ENCODE measurements at regions not wholly inside any gene's neighbourhood (a gene's known extent, or its start where the extent isn't known, plus 50 kb on each side); places are given as distances from the start of the nearest gene placed in this dataset.

DNA sequence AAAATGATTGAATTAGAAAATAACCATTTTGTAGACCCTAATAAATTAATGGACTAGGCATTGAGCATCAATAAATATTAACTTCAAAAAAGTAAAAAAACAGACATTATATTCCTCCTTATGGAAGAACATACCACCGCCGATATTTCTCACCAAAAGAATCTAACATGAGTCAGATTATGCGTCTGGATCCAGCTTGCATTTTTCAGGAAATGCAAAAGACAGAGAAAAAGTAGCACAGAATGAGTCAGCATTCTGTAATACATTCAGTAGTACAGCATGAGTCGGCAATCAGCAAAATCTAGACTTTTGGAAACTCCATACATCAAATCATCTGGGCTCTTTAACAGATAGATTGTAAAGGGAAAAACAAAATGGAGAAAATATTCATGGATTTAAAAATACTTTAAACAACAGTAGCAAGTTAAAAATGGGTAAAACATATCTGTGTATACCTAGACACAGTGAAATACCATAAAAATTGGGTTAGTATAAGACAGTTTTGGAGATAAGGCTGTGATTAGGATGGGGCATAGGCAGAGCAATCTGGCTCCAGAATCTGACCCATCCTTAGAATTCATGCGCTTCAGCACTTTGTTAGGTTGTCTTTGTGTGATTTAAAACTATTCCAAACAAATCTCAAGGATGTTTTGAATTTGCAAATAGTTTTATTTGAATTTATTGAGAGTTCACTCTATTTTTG, 633.0 kb upstream of the FAM241A start:
- no peaks in the 10 kb centered on the region for H3K36me3 ChIP-seq (ENCODE audit: insufficient read depth, low read length)
- peak overlapping the region; percentile 71 for H3K27ac ChIP-seq (ENCODE audit: low read depth, low read length)
- H3K79me2 ChIP-seq (ENCODE audit: control insufficient read depth, insufficient read depth, low read length, unreplicated experiment) = no peaks in the 10 kb centered on the region
- H3K27me3 ChIP-seq (ENCODE audit: insufficient read depth, low read length) = no peaks in the 10 kb centered on the region
- H3K4me1 ChIP-seq (ENCODE audit: control insufficient read depth, insufficient read depth, low read length, unreplicated experiment) = peaks cover 19% of the 10 kb centered on the region
- H3K4me3 ChIP-seq (ENCODE audit: low read depth, low read length) = no peak overlapping the region
- H2AFZ ChIP-seq (ENCODE audit: low read length, unreplicated experiment) = peak overlapping the region; percentile 39

DNA sequence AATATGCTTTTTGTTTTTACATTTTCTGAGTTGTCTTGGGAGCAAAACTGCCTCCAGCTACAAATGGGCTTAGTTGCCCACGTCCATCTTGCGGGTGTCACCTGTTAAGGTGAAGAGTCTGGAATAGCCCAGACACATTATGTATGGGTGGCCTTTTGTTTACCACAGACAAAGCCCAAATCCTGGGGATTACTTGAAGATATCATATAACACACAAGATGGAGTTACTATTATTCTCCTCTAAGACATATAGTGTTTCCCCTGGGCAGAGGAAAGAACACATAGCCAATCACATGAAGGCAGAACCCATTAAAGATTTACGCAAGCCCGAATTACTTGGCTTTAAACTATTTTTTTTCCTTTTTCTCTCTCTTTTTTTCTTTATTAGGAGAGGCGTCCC, 625.6 kb upstream of the FAM241A start:
- Histone ChIP-seq H3K4me1 (ENCODE audit: control insufficient read depth, insufficient read depth, low read length, unreplicated experiment) (no peaks in the 10 kb centered on the region), H3K27me3 (ENCODE audit: insufficient read depth, low read length) (no peaks in the 10 kb centered on the region), H3K4me3 (ENCODE audit: low read depth, low read length) (peak overlapping the region; percentile 52), H3K36me3 (ENCODE audit: insufficient read depth, low read length) (no peaks in the 10 kb centered on the region), H2AFZ (ENCODE audit: low read length, unreplicated experiment) (peak overlapping the region; percentile 72), H3K79me2 (ENCODE audit: control insufficient read depth, insufficient read depth, low read length, unreplicated experiment) (no peaks in the 10 kb centered on the region), H3K27ac (ENCODE audit: low read depth, low read length) (no peak overlapping the region)

DNA sequence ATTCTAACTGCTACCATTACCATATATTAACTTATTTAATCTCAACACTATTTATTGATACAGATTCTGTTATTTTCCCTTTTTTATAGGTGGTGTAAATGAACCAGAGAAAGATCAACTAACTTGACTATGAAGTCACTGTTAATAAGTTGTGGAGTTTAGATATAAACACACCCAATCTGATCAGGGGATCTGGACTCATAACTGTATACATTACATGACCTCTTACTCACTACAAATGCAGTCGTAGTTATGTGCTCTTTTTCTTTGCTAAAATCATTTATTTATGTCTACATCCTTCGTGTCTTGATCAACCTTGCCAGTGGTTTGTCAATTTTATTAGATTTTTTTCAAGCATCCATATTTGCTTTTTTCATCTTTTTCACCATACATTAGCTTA, 614.8 kb upstream of the FAM241A start:
- no peak overlapping the region for H2AFZ ChIP-seq (ENCODE audit: low read length, unreplicated experiment)

DNA sequence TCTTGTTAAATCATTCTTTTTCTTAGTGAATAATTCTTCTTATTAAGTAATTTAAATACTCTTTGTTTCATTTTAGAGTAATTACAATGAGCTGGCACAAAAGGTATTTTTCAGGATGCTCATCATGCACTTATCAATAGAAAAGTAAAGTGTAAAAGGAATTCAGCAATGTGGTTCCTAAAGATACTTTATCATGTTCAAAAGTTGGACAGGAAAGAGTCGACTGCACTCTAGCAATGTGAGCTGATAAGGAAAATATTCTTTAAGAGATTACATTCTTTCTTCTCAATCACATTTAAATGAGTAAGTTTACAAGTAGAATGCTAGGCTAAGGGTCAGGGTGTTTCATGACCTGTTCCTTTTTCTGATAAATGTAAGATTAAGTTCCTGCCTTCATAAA, 609.5 kb upstream of the FAM241A start:
- no peaks in the 10 kb centered on the region for H3K27me3 ChIP-seq (ENCODE audit: insufficient read depth, low read length)
- no peaks in the 10 kb centered on the region for H3K36me3 ChIP-seq (ENCODE audit: insufficient read depth, low read length)
- no peak overlapping the region for H2AFZ ChIP-seq (ENCODE audit: low read length, unreplicated experiment)
- H3K79me2 ChIP-seq (ENCODE audit: control insufficient read depth, insufficient read depth, low read length, unreplicated experiment) = no peaks in the 10 kb centered on the region
- H3K27ac ChIP-seq (ENCODE audit: low read depth, low read length) = no peak overlapping the region
- no peaks in the 10 kb centered on the region for H3K4me1 ChIP-seq (ENCODE audit: control insufficient read depth, insufficient read depth, low read length, unreplicated experiment)
- no peak overlapping the region for H3K4me3 ChIP-seq (ENCODE audit: low read depth, low read length)

More for the DNA sequence above, 614.8 kb upstream of the FAM241A start:
- Histone ChIP-seq H3K4me3 (ENCODE audit: low read depth, low read length) (no peak overlapping the region), H3K27ac (ENCODE audit: low read depth, low read length) (no peak overlapping the region), H3K36me3 (ENCODE audit: insufficient read depth, low read length) (no peaks in the 10 kb centered on the region), H3K27me3 (ENCODE audit: insufficient read depth, low read length) (no peaks in the 10 kb centered on the region), H3K4me1 (ENCODE audit: control insufficient read depth, insufficient read depth, low read length, unreplicated experiment) (no peaks in the 10 kb centered on the region), H3K79me2 (ENCODE audit: control insufficient read depth, insufficient read depth, low read length, unreplicated experiment) (no peaks in the 10 kb centered on the region)

DNA sequence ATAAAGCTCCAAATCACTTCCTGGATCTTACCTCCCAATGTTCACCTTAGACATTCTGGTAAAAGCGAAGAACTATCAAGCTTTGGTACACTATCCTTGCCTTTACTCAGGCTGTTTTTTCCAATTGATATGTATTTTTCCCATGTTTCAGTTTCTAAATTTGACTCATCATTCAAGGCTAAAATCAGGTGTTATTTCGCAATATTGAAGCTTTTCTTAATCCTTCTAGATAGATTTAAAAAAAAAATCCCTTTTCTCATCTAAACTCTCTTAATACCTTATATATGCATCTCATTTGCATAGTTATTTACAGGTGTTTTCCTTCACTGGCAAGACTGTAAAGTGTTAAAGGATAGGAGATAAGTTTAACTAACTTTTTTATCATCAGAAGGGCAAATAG, 608.1 kb upstream of the FAM241A start:
- H3K79me2 ChIP-seq (ENCODE audit: control insufficient read depth, insufficient read depth, low read length, unreplicated experiment) = no peaks in the 10 kb centered on the region
- H3K27me3 ChIP-seq (ENCODE audit: insufficient read depth, low read length) = no peaks in the 10 kb centered on the region
- no peak overlapping the region for H3K4me3 ChIP-seq (ENCODE audit: low read depth, low read length)
- H3K36me3 ChIP-seq (ENCODE audit: insufficient read depth, low read length) = no peaks in the 10 kb centered on the region
- no peak overlapping the region for H2AFZ ChIP-seq (ENCODE audit: low read length, unreplicated experiment)
- H3K27ac ChIP-seq (ENCODE audit: low read depth, low read length) = no peak overlapping the region
- no peaks in the 10 kb centered on the region for H3K4me1 ChIP-seq (ENCODE audit: control insufficient read depth, insufficient read depth, low read length, unreplicated experiment)

DNA sequence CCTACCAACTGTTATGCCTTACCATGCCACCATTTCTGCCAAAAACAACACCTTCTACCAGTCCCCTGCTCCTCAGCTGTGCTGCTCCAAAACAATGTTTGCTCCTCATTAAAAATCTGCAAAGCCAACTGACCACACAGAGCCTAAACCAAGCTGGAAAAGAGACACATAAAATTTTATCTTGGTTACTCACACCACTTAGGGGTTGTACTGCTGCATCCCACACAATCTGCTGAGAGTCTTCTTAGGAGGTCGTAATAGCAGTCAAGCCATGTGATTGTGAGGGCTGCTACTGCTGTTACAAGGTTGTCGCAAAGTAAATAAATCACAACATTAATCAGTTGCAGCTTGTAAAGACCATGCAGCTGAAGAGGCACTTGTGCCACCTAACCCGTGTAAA, 607.4 kb upstream of the FAM241A start:
- no peaks in the 10 kb centered on the region for H3K36me3 ChIP-seq (ENCODE audit: insufficient read depth, low read length)
- no peak overlapping the region for H2AFZ ChIP-seq (ENCODE audit: low read length, unreplicated experiment)
- H3K4me3 ChIP-seq (ENCODE audit: low read depth, low read length) = no peak overlapping the region
- H3K27me3 ChIP-seq (ENCODE audit: insufficient read depth, low read length) = no peaks in the 10 kb centered on the region
- no peak overlapping the region for H3K27ac ChIP-seq (ENCODE audit: low read depth, low read length)
- H3K4me1 ChIP-seq (ENCODE audit: control insufficient read depth, insufficient read depth, low read length, unreplicated experiment) = no peaks in the 10 kb centered on the region
- H3K79me2 ChIP-seq (ENCODE audit: control insufficient read depth, insufficient read depth, low read length, unreplicated experiment) = no peaks in the 10 kb centered on the region

DNA sequence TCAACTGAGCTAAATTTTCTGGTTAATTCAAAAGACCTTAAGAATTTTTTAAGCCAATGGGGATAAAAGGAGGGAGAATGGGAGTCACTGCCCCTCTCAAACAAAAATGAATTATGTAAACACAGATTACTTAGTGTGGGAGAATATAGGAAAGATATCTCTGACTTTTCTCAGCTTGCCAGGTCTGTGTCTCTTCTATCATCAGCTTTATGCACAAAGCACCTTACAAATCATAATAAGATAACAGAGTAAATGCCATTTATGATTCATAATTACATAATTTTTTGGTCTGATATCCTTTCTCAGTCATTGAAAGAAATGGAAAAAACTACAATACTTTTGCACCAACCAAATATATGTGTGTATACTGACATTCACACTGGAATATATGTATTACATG, 604.6 kb upstream of the FAM241A start:
- H3K36me3 ChIP-seq (ENCODE audit: insufficient read depth, low read length) = no peaks in the 10 kb centered on the region
- no peaks in the 10 kb centered on the region for H3K4me1 ChIP-seq (ENCODE audit: control insufficient read depth, insufficient read depth, low read length, unreplicated experiment)
- H3K27me3 ChIP-seq (ENCODE audit: insufficient read depth, low read length) = no peaks in the 10 kb centered on the region
- no peak overlapping the region for H3K4me3 ChIP-seq (ENCODE audit: low read depth, low read length)
- no peak overlapping the region for H2AFZ ChIP-seq (ENCODE audit: low read length, unreplicated experiment)
- H3K79me2 ChIP-seq (ENCODE audit: control insufficient read depth, insufficient read depth, low read length, unreplicated experiment) = no peaks in the 10 kb centered on the region
- no peak overlapping the region for H3K27ac ChIP-seq (ENCODE audit: low read depth, low read length)

DNA sequence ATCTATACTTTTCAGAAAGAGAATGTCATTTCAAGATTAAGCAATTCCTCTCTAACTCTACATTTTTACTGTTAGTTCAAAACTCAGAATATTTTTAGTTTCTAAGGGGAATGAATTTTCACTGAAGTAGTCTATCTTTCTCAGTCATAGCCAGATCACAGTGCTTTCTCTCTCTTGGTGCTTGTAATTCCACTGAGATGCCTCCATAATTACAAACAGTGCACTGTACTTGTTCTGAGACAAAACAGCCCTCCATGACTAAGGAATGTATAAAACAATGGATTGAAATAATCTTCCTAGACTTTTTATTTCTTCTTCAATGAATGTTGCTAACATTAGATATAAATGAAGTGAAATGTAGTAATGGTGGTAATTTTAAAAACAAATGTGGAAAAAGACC, 603.2 kb upstream of the FAM241A start:
- no peaks in the 10 kb centered on the region for H3K4me1 ChIP-seq (ENCODE audit: control insufficient read depth, insufficient read depth, low read length, unreplicated experiment)

DNA sequence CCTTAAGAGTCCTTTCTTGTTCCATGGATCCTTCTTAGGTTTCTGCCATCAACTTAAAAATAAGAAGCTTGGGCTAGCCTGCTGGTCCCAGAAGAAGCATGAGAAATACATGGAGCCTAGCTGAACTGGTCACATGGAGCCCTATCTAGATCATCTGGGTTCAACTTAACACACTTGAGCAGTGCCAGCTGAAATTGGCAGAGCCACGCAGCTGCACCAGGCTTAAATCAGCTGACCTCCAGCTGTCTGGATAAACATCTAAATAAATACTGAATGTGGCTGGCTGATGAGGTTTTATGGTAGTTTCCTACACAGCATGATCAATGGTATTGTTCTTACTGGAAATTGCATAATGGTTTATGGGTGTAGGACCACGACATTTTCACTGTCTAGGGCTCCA, 598.4 kb upstream of the FAM241A start:
- Histone ChIP-seq H3K27ac (ENCODE audit: low read depth, low read length) (no peak overlapping the region), H2AFZ (ENCODE audit: low read length, unreplicated experiment) (no peak overlapping the region), H3K36me3 (ENCODE audit: insufficient read depth, low read length) (no peaks in the 10 kb centered on the region), H3K4me3 (ENCODE audit: low read depth, low read length) (no peak overlapping the region), H3K27me3 (ENCODE audit: insufficient read depth, low read length) (no peaks in the 10 kb centered on the region), H3K4me1 (ENCODE audit: control insufficient read depth, insufficient read depth, low read length, unreplicated experiment) (no peaks in the 10 kb centered on the region), H3K79me2 (ENCODE audit: control insufficient read depth, insufficient read depth, low read length, unreplicated experiment) (no peaks in the 10 kb centered on the region)

More for the DNA sequence above, 603.2 kb upstream of the FAM241A start:
- Histone ChIP-seq H3K4me3 (ENCODE audit: low read depth, low read length) (no peak overlapping the region), H2AFZ (ENCODE audit: low read length, unreplicated experiment) (no peak overlapping the region), H3K36me3 (ENCODE audit: insufficient read depth, low read length) (no peaks in the 10 kb centered on the region), H3K27ac (ENCODE audit: low read depth, low read length) (no peak overlapping the region), H3K79me2 (ENCODE audit: control insufficient read depth, insufficient read depth, low read length, unreplicated experiment) (no peaks in the 10 kb centered on the region), H3K27me3 (ENCODE audit: insufficient read depth, low read length) (no peaks in the 10 kb centered on the region)

DNA sequence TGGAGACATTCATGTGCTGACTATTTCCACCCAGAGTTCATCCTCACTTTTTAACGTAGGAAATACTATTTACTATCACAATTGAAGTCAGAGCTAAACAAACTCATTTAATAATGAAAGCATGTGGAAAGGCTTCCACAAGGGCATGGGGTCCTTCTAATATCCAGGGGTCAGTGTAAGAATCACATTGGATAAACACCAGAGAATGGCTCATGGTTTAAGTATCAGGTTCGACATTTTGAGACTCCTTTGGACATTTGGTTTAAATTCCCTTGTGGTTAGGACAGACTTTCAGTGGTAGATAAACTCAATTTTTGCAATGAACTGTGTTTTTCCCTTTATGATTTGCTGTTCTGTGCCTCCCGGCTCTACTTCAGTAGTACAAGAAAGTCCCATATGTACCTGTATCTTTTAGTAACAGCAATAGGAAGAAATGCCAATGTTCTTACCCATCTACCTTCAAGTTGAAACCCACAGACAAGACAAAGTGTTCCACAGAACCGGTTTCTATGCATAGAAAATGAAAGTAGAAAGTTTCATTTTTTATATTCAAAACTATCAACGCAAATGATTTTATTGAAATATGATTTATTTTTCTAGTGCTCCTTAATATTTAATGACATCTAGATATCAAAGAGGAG, 589.0 kb upstream of the FAM241A start:
- Histone ChIP-seq H3K27ac (ENCODE audit: low read depth, low read length) (peak overlapping the region; percentile 17), H3K27me3 (ENCODE audit: insufficient read depth, low read length) (no peaks in the 10 kb centered on the region), H2AFZ (ENCODE audit: low read length, unreplicated experiment) (peak overlapping the region; percentile 84), H3K4me3 (ENCODE audit: low read depth, low read length) (peak overlapping the region; percentile 65), H3K4me1 (ENCODE audit: control insufficient read depth, insufficient read depth, low read length, unreplicated experiment) (peaks cover 6% of the 10 kb centered on the region), H3K36me3 (ENCODE audit: insufficient read depth, low read length) (no peaks in the 10 kb centered on the region), H3K79me2 (ENCODE audit: control insufficient read depth, insufficient read depth, low read length, unreplicated experiment) (no peaks in the 10 kb centered on the region)

DNA sequence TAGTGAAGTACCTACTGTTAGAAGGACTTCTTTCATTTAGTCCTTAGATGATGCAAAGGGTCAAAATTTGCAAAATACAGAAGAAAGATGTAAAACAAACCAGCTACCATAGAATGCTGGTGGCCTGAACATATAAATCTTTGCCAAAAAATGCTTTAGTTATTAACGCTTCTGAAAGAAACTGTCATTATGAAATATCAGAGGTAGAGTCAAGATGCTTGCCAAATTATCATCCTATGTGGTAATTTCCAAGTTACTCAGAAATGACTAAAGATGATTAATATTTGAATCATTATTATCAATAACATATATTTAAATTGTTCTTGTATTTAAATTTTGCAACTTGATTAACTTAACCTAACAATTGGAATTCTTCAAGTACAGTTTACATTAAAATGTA, 588.4 kb upstream of the FAM241A start:
- H3K4me1 ChIP-seq (ENCODE audit: control insufficient read depth, insufficient read depth, low read length, unreplicated experiment) = peaks cover 6% of the 10 kb centered on the region
- H3K27ac ChIP-seq (ENCODE audit: low read depth, low read length) = peak overlapping the region; percentile 17; the same call in 1 of the 2 replicates
- H3K36me3 ChIP-seq (ENCODE audit: insufficient read depth, low read length) = no peaks in the 10 kb centered on the region

More for the DNA sequence above, 588.4 kb upstream of the FAM241A start:
- Histone ChIP-seq H2AFZ (ENCODE audit: low read length, unreplicated experiment) (peak overlapping the region; percentile 84), H3K4me3 (ENCODE audit: low read depth, low read length) (peak overlapping the region; percentile 65), H3K79me2 (ENCODE audit: control insufficient read depth, insufficient read depth, low read length, unreplicated experiment) (no peaks in the 10 kb centered on the region), H3K27me3 (ENCODE audit: insufficient read depth, low read length) (no peaks in the 10 kb centered on the region)
